ENCODE measurements at regions not wholly inside any gene's neighbourhood (a gene's known extent, or its start where the extent isn't known, plus 50 kb on each side); places are given as distances from the start of the nearest gene placed in this dataset.

GRCh38 chr5:171637811-171638210 lies 147.8 kb upstream of the SMIM23 start:
- Histone ChIP-seq H3K27me3 (ENCODE audit: control insufficient read depth in 1 of 2, insufficient read depth in 2 of 2, low read length in 1 of 2) (no peaks in the 10 kb centered on the region), H3K27ac (ENCODE audit: low read depth in 1 of 2, low read length in 2 of 2) (no peak overlapping the region), H3K9me3 (ENCODE audit: control insufficient read depth, low read length) (no peaks in the 10 kb centered on the region), H3K4me1 (ENCODE audit: control insufficient read depth in 1 of 2, insufficient read depth in 2 of 2, low read length in 2 of 2) (no peaks in the 10 kb centered on the region), H3K4me3 (ENCODE audit: low read length in 2 of 2) (no peak overlapping the region), H3K36me3 (ENCODE audit: control insufficient read depth in 1 of 2, insufficient read depth in 2 of 2, low read length in 1 of 2) (no peaks in the 10 kb centered on the region)
- 95 to 97% methylated on average over 1 of the region's 1 CpG for WGBS, 2 donors
- DNase-seq (no peak), ATAC-seq (ENCODE audit: low FRiP score) (no peak)
- intact Hi-C loops (cut with DNase I): no loop called here

GRCh38 chr5:171639205-171639621 lies 146.4 kb upstream of the SMIM23 start:
- WGBS, 2 donors: 41 to 44% methylated on average over 4 of the region's 4 CpGs

GRCh38 chr5:171639966-171640365 lies 145.7 kb upstream of the SMIM23 start:
- 93 to 95% methylated on average over 4 of the region's 4 CpGs for WGBS, 2 donors
- no peaks in the 10 kb centered on the region for H3K27me3 ChIP-seq (ENCODE audit: control insufficient read depth in 1 of 2, insufficient read depth in 2 of 2, low read length in 1 of 2)
- H3K36me3 ChIP-seq (ENCODE audit: control insufficient read depth in 1 of 2, insufficient read depth in 2 of 2, low read length in 1 of 2): no peaks in the 10 kb centered on the region
- DNase-seq (no peak), ATAC-seq (ENCODE audit: low FRiP score) (no peak)
- no peaks in the 10 kb centered on the region for H3K9me3 ChIP-seq (ENCODE audit: control insufficient read depth, low read length)
- no peaks in the 10 kb centered on the region for H3K4me1 ChIP-seq (ENCODE audit: control insufficient read depth in 1 of 2, insufficient read depth in 2 of 2, low read length in 2 of 2)
- intact Hi-C loops (cut with DNase I): no loop called here
- no peak overlapping the region for H3K27ac ChIP-seq (ENCODE audit: low read depth in 1 of 2, low read length in 2 of 2)
- no peak overlapping the region for H3K4me3 ChIP-seq (ENCODE audit: low read length in 2 of 2)

More at GRCh38 chr5:171639205-171639621, 146.4 kb upstream of the SMIM23 start:
- DNase-seq: no peak
- ATAC-seq (ENCODE audit: low FRiP score): no peak
- Histone ChIP-seq H3K27ac (ENCODE audit: low read depth in 1 of 2, low read length in 2 of 2) (no peak overlapping the region), H3K36me3 (ENCODE audit: control insufficient read depth in 1 of 2, insufficient read depth in 2 of 2, low read length in 1 of 2) (no peaks in the 10 kb centered on the region), H3K4me1 (ENCODE audit: control insufficient read depth in 1 of 2, insufficient read depth in 2 of 2, low read length in 2 of 2) (no peaks in the 10 kb centered on the region), H3K4me3 (ENCODE audit: low read length in 2 of 2) (no peak overlapping the region), H3K9me3 (ENCODE audit: control insufficient read depth, low read length) (no peaks in the 10 kb centered on the region), H3K27me3 (ENCODE audit: control insufficient read depth in 1 of 2, insufficient read depth in 2 of 2, low read length in 1 of 2) (no peaks in the 10 kb centered on the region)
- intact Hi-C loops (cut with DNase I): no loop called here

GRCh38 chr5:171640480-171640879 lies 145.1 kb upstream of the SMIM23 start:
- H3K4me1 ChIP-seq (ENCODE audit: control insufficient read depth in 1 of 2, insufficient read depth in 2 of 2, low read length in 2 of 2): no peaks in the 10 kb centered on the region
- intact Hi-C loops (cut with DNase I): no loop called here
- H3K27ac ChIP-seq (ENCODE audit: low read depth in 1 of 2, low read length in 2 of 2): no peak overlapping the region
- no peaks in the 10 kb centered on the region for H3K9me3 ChIP-seq (ENCODE audit: control insufficient read depth, low read length)
- DNase-seq: no peak
- ATAC-seq (ENCODE audit: low FRiP score): no peak
- H3K27me3 ChIP-seq (ENCODE audit: control insufficient read depth in 1 of 2, insufficient read depth in 2 of 2, low read length in 1 of 2): no peaks in the 10 kb centered on the region
- WGBS, 2 donors: 11 to 19% methylated on average over 3 of the region's 3 CpGs
- H3K4me3 ChIP-seq (ENCODE audit: low read length in 2 of 2): no peak overlapping the region
- H3K36me3 ChIP-seq (ENCODE audit: control insufficient read depth in 1 of 2, insufficient read depth in 2 of 2, low read length in 1 of 2): no peaks in the 10 kb centered on the region

GRCh38 chr5:171641891-171642290 lies 143.7 kb upstream of the SMIM23 start:
- no peaks in the 10 kb centered on the region for H3K4me1 ChIP-seq (ENCODE audit: control insufficient read depth in 1 of 2, insufficient read depth in 2 of 2, low read length in 2 of 2)
- no peaks in the 10 kb centered on the region for H3K9me3 ChIP-seq (ENCODE audit: control insufficient read depth, low read length)
- DNase-seq (no peak), ATAC-seq (ENCODE audit: low FRiP score) (no peak)
- H3K27me3 ChIP-seq (ENCODE audit: control insufficient read depth in 1 of 2, insufficient read depth in 2 of 2, low read length in 1 of 2): no peaks in the 10 kb centered on the region
- intact Hi-C loops (cut with DNase I): no loop called here
- H3K27ac ChIP-seq (ENCODE audit: low read depth in 1 of 2, low read length in 2 of 2): no peak overlapping the region
- H3K36me3 ChIP-seq (ENCODE audit: control insufficient read depth in 1 of 2, insufficient read depth in 2 of 2, low read length in 1 of 2): no peaks in the 10 kb centered on the region
- no peak overlapping the region for H3K4me3 ChIP-seq (ENCODE audit: low read length in 2 of 2)

- DNase-seq (no peak), ATAC-seq (ENCODE audit: low FRiP score) (no peak)
- no peaks in the 10 kb centered on the region for H3K4me1 ChIP-seq (ENCODE audit: control insufficient read depth in 1 of 2, insufficient read depth in 2 of 2, low read length in 2 of 2)
- no peaks in the 10 kb centered on the region for H3K27me3 ChIP-seq (ENCODE audit: control insufficient read depth in 1 of 2, insufficient read depth in 2 of 2, low read length in 1 of 2)
- H3K9me3 ChIP-seq (ENCODE audit: control insufficient read depth, low read length): no peaks in the 10 kb centered on the region
- no peaks in the 10 kb centered on the region for H3K36me3 ChIP-seq (ENCODE audit: control insufficient read depth in 1 of 2, insufficient read depth in 2 of 2, low read length in 1 of 2)
- H3K4me3 ChIP-seq (ENCODE audit: low read length in 2 of 2): no peak overlapping the region
- WGBS, 2 donors: 94% methylated on average over 6 of the region's 6 CpGs
- intact Hi-C loops (cut with DNase I): no loop called here
- H3K27ac ChIP-seq (ENCODE audit: low read depth in 1 of 2, low read length in 2 of 2): no peak overlapping the region
These were observed 142.7 kb upstream of the SMIM23 start for GRCh38 chr5:171642894-171643293.

- DNase-seq (no peak), ATAC-seq (ENCODE audit: low FRiP score) (no peak)
- H3K27me3 ChIP-seq (ENCODE audit: control insufficient read depth in 1 of 2, insufficient read depth in 2 of 2, low read length in 1 of 2): no peaks in the 10 kb centered on the region
- no peak overlapping the region for H3K27ac ChIP-seq (ENCODE audit: low read depth in 1 of 2, low read length in 2 of 2)
- no peaks in the 10 kb centered on the region for H3K36me3 ChIP-seq (ENCODE audit: control insufficient read depth in 1 of 2, insufficient read depth in 2 of 2, low read length in 1 of 2)
- intact Hi-C loops (cut with DNase I): no loop called here
- H3K4me3 ChIP-seq (ENCODE audit: low read length in 2 of 2): no peak overlapping the region
- H3K9me3 ChIP-seq (ENCODE audit: control insufficient read depth, low read length): no peaks in the 10 kb centered on the region
- 85 to 87% methylated on average over 9 to 10 of the region's 10 CpGs for WGBS, 2 donors
- H3K4me1 ChIP-seq (ENCODE audit: control insufficient read depth in 1 of 2, insufficient read depth in 2 of 2, low read length in 2 of 2): no peaks in the 10 kb centered on the region
These were observed 141.1 kb upstream of the SMIM23 start for GRCh38 chr5:171644536-171644935.

GRCh38 chr5:171646102-171647042 lies 139.2 kb upstream of the SMIM23 start:
- Histone ChIP-seq H3K36me3 (ENCODE audit: control insufficient read depth in 1 of 2, insufficient read depth in 2 of 2, low read length in 1 of 2) (no peaks in the 10 kb centered on the region), H3K27ac (ENCODE audit: low read depth in 1 of 2, low read length in 2 of 2) (no peak overlapping the region), H3K27me3 (ENCODE audit: control insufficient read depth in 1 of 2, insufficient read depth in 2 of 2, low read length in 1 of 2) (no peaks in the 10 kb centered on the region), H3K4me1 (ENCODE audit: control insufficient read depth in 1 of 2, insufficient read depth in 2 of 2, low read length in 2 of 2) (no peaks in the 10 kb centered on the region), H3K9me3 (ENCODE audit: control insufficient read depth, low read length) (no peaks in the 10 kb centered on the region), H3K4me3 (ENCODE audit: low read length in 2 of 2) (no peak overlapping the region)
- DNase-seq: no peak
- 81 to 86% methylated on average over 14 of the region's 14 CpGs for WGBS, 2 donors
- intact Hi-C loops (cut with DNase I): no loop called here
- ATAC-seq (ENCODE audit: low FRiP score): no peak
